HEK293T (cell line): ENCODE measurements at regions not wholly inside any gene's neighbourhood (a gene's known extent, or its start where the extent isn't known, plus 50 kb on each side); places are given as distances from the start of the nearest gene placed in this dataset.

Experiments used
- CTBP1 ChIP-seq: fragments of 450-650 bp; IDR thresholded peaks from 2 replicates; pipeline ENCODE4 v1.6.1; 2016; ENCODE audit warnings: borderline replicate concordance
- SUZ12 ChIP-seq: fragments of 450-650 bp; IDR thresholded peaks from 2 replicates; pipeline ENCODE4 v1.6.1; 2016; ENCODE audit warnings: mild to moderate bottlenecking

DNA sequence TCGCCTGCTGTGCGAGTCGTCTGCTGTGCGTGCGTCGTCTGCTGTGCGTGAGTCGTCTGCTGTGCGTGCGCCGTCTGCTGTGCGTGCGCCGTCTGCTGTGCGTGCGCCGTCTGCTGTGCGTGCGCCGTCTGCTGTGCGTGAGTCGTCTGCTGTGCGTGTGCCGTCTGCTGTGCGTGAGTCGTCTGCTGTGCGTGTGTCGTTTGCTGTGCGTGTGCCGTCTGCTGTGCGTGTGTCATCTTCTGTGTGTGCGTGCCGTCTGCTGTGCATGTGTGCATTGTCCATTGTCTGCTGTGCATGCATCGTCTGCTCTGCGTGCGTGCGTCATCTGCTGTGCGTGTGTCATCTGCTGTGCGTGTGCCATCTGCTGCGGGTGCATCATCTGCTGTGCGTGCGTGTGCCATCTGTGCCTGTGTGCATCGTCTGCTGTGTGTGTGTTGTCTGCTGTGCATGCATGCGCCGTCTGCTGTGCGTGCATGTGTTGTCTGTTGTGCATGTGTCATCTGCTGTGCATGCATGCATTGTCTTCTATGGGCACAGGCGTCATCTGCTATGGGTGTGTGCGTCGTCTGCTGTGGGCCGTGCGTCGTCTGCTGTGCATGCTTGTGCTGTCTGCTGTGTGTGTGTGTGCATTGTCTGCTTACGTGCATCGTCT is 68.6 kb upstream of the IRX4 start:
- TF ChIP-seq CTBP1 (no peak), SUZ12 (no peak)
